Upper lobe of left lung (tissue), 6 donors: ENCODE measurements at regions not wholly inside any gene's neighbourhood (a gene's known extent, or its start where the extent isn't known, plus 50 kb on each side); places are given as distances from the start of the nearest gene placed in this dataset.

Source experiments
- ATAC-seq, 2 donors: fragments of 200-7000 bp; cut with Tn5 transposase; one replicate each; pipeline ENCODE4 v1.9.1; 2022; ENCODE audit warnings: mild to moderate bottlenecking in 2 of 2, moderate library complexity in 2 of 2; ENCODE audit not compliant: low FRiP score in 2 of 2
- DNase-seq, 2 donors: peaks; one replicate each; pipeline ENCODE4 v3.0.0-alpha.2; 2019 to 2020
- H3K27ac ChIP-seq, 4 donors: fragments of 200-600 bp; sonication (generic); one replicate each; pipeline ENCODE4 v1.5.1; 2016 to 2019
- H3K27me3 ChIP-seq, 4 donors: fragments of 200-600 bp; sonication (generic); one replicate each; pipeline ENCODE4 v1.5.1; 2017 to 2019
- H3K36me3 ChIP-seq, 4 donors: fragments of 200-600 bp; sonication (generic); one replicate each; pipeline ENCODE4 v1.5.1; 2016 to 2019
- H3K4me1 ChIP-seq, 4 donors: fragments of 200-600 bp; sonication (generic); one replicate each; pipeline ENCODE4 v1.5.1; 2018 to 2019
- H3K4me3 ChIP-seq, 4 donors: fragments of 200-600 bp; sonication (generic); one replicate each; pipeline ENCODE4 v1.5.1; 2017 to 2019; ENCODE audit warnings: mild to moderate bottlenecking in 2 of 4, moderate library complexity in 1 of 4
- H3K9me3 ChIP-seq, 4 donors: fragments of 200-600 bp; sonication (generic); one replicate each; pipeline ENCODE4 v1.5.1; 2018 to 2019
- EP300 ChIP-seq, 4 donors: sonication (generic); formaldehyde crosslinking; IDR thresholded peaks; one replicate each; pipeline ENCODE4 v1.5.1; 2017; ENCODE audit warnings: antibody characterized with exemption in 4 of 4, control low read depth in 2 of 4
- POLR2A ChIP-seq, 4 donors: fragments of 450-650 bp; IDR thresholded peaks; one replicate each; pipeline ENCODE4 v1.5.1; 2016 to 2017; ENCODE audit warnings: antibody characterized with exemption in 4 of 4, mild to moderate bottlenecking in 2 of 4
- POLR2AphosphoS5 ChIP-seq, 2 donors: sonication (generic); formaldehyde crosslinking; IDR thresholded peaks; one replicate each; pipeline ENCODE4 v1.5.1; 2017; ENCODE audit warnings: antibody characterized with exemption in 2 of 2
- whole genome bisulfite sequencing, 2 donors: methylation state at CpG; one replicate each; pipeline ENCODE4 v1.1.5; 2017 to 2018; 5-methylcytosine and 5-hydroxymethylcytosine counted together
- TF ChIP-seq, protein P1 (sequence below), 6 experiments: fragments of 450-650 bp in 4 of 6; fragments of 200-600 bp in 2 of 6; sonication (generic) in 2 of 6; IDR thresholded peaks; one replicate each; pipeline ENCODE4 v1.5.1; 2016 to 2019; ENCODE audit warnings: antibody characterized with exemption in 6 of 6
- donor health status: DM: no; HTN: no; CAD: no; lungs with moderate emphysema.
- donor health status: DM: no; HTN: yes; CAD: no; lungs with severe emphysema.

DNA sequence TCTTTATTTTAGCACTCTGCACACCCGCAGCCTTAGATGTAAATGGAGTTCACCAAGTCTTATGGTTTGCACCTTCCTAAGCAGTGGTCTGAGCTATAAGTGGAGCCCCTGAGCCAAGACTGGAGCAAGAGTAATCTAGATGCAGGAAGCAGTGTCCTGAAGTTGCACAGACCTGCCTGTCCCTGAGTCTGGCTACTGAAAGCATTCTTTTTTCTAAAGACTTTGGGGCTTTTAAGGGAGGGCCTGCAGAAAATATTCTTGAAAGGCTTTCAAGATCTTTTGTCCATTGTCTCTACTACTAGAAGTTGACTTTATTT, 389.7 kb downstream of the KDM5D start:
- TF ChIP-seq POLR2A (IDR thresholded peaks at IDR 0.05) (no peak), POLR2AphosphoS5 (IDR thresholded peaks at IDR 0.05) (no peak), EP300 (IDR thresholded peaks at IDR 0.05) (no peak)
- TF ChIP-seq, protein P1, sequence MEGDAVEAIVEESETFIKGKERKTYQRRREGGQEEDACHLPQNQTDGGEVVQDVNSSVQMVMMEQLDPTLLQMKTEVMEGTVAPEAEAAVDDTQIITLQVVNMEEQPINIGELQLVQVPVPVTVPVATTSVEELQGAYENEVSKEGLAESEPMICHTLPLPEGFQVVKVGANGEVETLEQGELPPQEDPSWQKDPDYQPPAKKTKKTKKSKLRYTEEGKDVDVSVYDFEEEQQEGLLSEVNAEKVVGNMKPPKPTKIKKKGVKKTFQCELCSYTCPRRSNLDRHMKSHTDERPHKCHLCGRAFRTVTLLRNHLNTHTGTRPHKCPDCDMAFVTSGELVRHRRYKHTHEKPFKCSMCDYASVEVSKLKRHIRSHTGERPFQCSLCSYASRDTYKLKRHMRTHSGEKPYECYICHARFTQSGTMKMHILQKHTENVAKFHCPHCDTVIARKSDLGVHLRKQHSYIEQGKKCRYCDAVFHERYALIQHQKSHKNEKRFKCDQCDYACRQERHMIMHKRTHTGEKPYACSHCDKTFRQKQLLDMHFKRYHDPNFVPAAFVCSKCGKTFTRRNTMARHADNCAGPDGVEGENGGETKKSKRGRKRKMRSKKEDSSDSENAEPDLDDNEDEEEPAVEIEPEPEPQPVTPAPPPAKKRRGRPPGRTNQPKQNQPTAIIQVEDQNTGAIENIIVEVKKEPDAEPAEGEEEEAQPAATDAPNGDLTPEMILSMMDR (IDR thresholded peaks at IDR 0.05), result no peak
- ATAC-seq, result no peak
- Histone ChIP-seq H3K4me3 (no peak overlapping the region), H3K36me3 (no peaks in the 10 kb centered on the region), H3K4me1 (no peaks in the 10 kb centered on the region), H3K27me3 (no peaks in the 10 kb centered on the region), H3K9me3 (no peaks in the 10 kb centered on the region), H3K27ac (no peak overlapping the region)
- DNase-seq, result no peak
- WGBS, 2 donors, result no CpG with 5 or more reads among the region's 1 CpG

DNA sequence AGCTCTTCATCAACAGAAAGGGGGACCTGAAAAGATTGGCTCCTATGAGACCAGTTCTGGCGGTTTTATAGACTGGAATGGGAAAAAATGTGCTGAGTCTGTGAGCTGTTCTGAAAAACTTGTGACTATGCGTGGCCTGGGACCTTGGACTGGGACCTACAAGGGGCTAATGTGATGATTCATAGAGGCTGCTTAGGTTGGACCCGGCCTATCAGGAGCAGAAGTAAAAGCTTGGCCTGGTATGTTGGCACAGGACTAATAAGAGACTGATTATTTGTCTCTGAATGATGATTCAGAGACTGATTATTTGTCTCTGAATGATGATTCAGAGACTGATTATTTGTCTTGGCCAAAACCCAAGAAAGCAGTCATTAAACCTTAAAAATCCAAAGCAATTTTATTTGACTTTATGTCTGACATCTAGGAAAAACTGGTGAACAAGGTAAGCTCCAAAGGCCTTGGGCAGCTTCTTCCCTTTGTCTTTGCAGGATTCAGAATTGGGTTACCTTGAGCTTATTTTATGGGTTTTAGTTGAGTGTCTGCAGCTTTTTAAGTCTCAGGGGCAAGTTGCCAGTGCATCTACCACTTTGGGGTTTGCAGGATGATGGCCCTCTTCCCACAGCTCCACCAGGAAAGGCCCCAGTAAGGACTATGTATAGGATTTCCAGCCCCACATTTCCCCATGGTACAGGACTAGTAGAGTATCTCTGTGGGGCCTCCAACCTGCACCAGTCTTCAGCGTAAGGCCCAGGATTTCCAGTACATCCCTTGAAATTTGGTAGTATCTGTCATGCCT, 390.3 kb downstream of the KDM5D start:
- DNase-seq, result no peak
- Histone ChIP-seq H3K36me3 (no peaks in the 10 kb centered on the region), H3K4me1 (no peaks in the 10 kb centered on the region), H3K27ac (no peak overlapping the region), H3K9me3 (no peaks in the 10 kb centered on the region), H3K4me3 (no peak overlapping the region), H3K27me3 (no peaks in the 10 kb centered on the region)
- TF ChIP-seq POLR2AphosphoS5 (IDR thresholded peaks at IDR 0.05) (no peak), POLR2A (IDR thresholded peaks at IDR 0.05) (no peak), EP300 (IDR thresholded peaks at IDR 0.05) (no peak)
- TF ChIP-seq, protein P1 (IDR thresholded peaks at IDR 0.05), result no peak
- 88% methylated on average over 3 of the region's 4 CpGs; no CpG with 5 or more reads in 1 of the 2 donors for WGBS, 2 donors
- no peak for ATAC-seq

- Histone ChIP-seq H3K4me1 (no peaks in the 10 kb centered on the region), H3K27ac (no peak overlapping the region), H3K27me3 (no peaks in the 10 kb centered on the region), H3K36me3 (no peaks in the 10 kb centered on the region), H3K4me3 (no peak overlapping the region), H3K9me3 (no peaks in the 10 kb centered on the region)
- ATAC-seq (no peak), DNase-seq (no peak)
- TF ChIP-seq POLR2AphosphoS5 (IDR thresholded peaks at IDR 0.05) (no peak), POLR2A (IDR thresholded peaks at IDR 0.05) (no peak), EP300 (IDR thresholded peaks at IDR 0.05) (no peak)
- TF ChIP-seq, protein P1 (IDR thresholded peaks at IDR 0.05), result no peak
- WGBS, 2 donors, result 54% methylated on average over 2 of the region's 2 CpGs; no CpG with 5 or more reads in 1 of the 2 donors
Measured at GRCh38 chrY:19351616-19352015, 392.9 kb downstream of the KDM5D start.

- Histone ChIP-seq H3K9me3 (peaks cover 0 to 3% (median 0%) of the 10 kb centered on the region in 4 donors), H3K4me1 (no peaks in the 10 kb centered on the region), H3K36me3 (no peaks in the 10 kb centered on the region), H3K4me3 (no peak overlapping the region), H3K27ac (no peak overlapping the region), H3K27me3 (no peaks in the 10 kb centered on the region)
- TF ChIP-seq EP300 (IDR thresholded peaks at IDR 0.05), result no peak
- no peak for TF ChIP-seq POLR2A (IDR thresholded peaks at IDR 0.05)
- TF ChIP-seq POLR2AphosphoS5 (IDR thresholded peaks at IDR 0.05), result no peak
- TF ChIP-seq, protein P1 (IDR thresholded peaks at IDR 0.05), result no peak
- no peak for DNase-seq
- no peak for ATAC-seq
- 85% methylated on average over 2 of the region's 3 CpGs; no CpG with 5 or more reads in 1 of the 2 donors for WGBS, 2 donors
Measured at GRCh38 chrY:19321701-19322100, 422.8 kb downstream of the KDM5D start.

DNA sequence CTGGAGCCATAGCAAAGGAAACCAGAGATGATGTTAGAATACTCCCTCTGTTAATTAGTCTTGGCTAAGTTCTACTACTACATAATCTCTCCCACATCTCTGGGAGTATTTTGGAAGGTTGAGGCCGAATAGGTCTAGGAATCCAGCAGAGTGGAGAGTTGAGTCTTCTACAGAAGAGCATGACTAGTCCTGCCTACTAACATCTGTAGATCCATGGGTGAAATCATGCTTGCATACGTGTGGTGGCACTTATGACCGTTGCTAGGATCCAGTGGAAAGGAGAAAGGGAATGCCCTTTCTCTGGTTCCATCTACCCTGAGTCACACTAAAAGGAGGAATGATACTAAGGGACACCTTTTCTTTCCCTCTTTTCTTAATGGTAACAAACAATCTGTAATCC, 425.4 kb downstream of the KDM5D start:
- no peaks in the 10 kb centered on the region for H3K27me3 ChIP-seq
- H3K4me3 ChIP-seq, result no peak overlapping the region
- WGBS, 2 donors, result 85% methylated on average over 3 of the region's 3 CpGs; no CpG with 5 or more reads in 1 of the 2 donors
- H3K36me3 ChIP-seq, result no peaks in the 10 kb centered on the region
- no peak for DNase-seq
- no peak overlapping the region for H3K27ac ChIP-seq
- no peak for ATAC-seq
- H3K9me3 ChIP-seq, result peaks cover 0 to 3% (median 0%) of the 10 kb centered on the region in 4 donors
- TF ChIP-seq, protein P1 (IDR thresholded peaks at IDR 0.05), result no peak
- TF ChIP-seq EP300 (IDR thresholded peaks at IDR 0.05) (no peak), POLR2A (IDR thresholded peaks at IDR 0.05) (no peak), POLR2AphosphoS5 (IDR thresholded peaks at IDR 0.05) (no peak)
- H3K4me1 ChIP-seq, result no peaks in the 10 kb centered on the region
